ENCODE measurements at regions not wholly inside any gene's neighbourhood (a gene's known extent, or its start where the extent isn't known, plus 50 kb on each side); places are given as distances from the start of the nearest gene placed in this dataset.

GRCh38 chr5:145076040-145076439 is 759.1 kb downstream of the PRELID2 start:
- TF ChIP-seq CTCF (IDR thresholded peaks at IDR 0.05): no peak
- H3K27ac ChIP-seq: no peak overlapping the region
- no peak overlapping the region for H3K4me2 ChIP-seq (ENCODE audit: low read length)
- H3K4me1 ChIP-seq: no peaks in the 10 kb centered on the region
- no peak overlapping the region for H3K9ac ChIP-seq
- no peak overlapping the region for H2AFZ ChIP-seq
- no peaks in the 10 kb centered on the region for H3K9me3 ChIP-seq (ENCODE audit: control insufficient read depth, low read length)
- no peaks in the 10 kb centered on the region for H3K79me2 ChIP-seq
- H3K27me3 ChIP-seq (ENCODE audit: control insufficient read depth, insufficient read depth, low read length): no peaks in the 10 kb centered on the region
- H3K36me3 ChIP-seq (ENCODE audit: control insufficient read depth, insufficient read depth, low read length): no peaks in the 10 kb centered on the region
- no peak overlapping the region for H3K4me3 ChIP-seq (ENCODE audit: low read depth, low read length)

DNA sequence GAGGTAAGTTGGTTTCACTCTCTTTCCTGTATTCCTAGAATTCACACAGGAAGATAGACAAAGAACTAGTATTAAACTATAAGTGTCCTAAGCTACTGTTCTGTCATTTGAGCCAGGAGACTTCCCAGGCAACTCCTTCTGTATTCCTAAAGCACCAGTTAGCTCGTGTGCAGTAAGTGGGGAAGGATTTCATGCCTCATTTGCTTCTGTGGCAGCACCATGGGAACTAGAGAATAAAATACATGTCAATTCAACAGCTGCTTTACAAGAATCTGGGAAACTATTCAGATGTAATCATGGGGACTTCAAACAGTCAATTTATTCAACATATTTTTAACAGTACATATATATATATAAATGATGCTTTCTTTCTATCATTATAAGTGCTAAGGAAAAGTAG is 762.3 kb downstream of the PRELID2 start:
- no peaks in the 10 kb centered on the region for H3K36me3 ChIP-seq (ENCODE audit: control insufficient read depth, insufficient read depth, low read length)
- H3K27me3 ChIP-seq (ENCODE audit: control insufficient read depth, insufficient read depth, low read length): no peaks in the 10 kb centered on the region
- TF ChIP-seq CTCF (IDR thresholded peaks at IDR 0.05): no peak
- no peaks in the 10 kb centered on the region for H3K79me2 ChIP-seq
- no peak overlapping the region for H3K9ac ChIP-seq
- no peak overlapping the region for H3K27ac ChIP-seq
- H3K4me3 ChIP-seq (ENCODE audit: low read depth, low read length): no peak overlapping the region
- H3K9me3 ChIP-seq (ENCODE audit: control insufficient read depth, low read length): no peaks in the 10 kb centered on the region
- H2AFZ ChIP-seq: no peak overlapping the region
- H3K4me1 ChIP-seq: no peaks in the 10 kb centered on the region
- H3K4me2 ChIP-seq (ENCODE audit: low read length): no peak overlapping the region

DNA sequence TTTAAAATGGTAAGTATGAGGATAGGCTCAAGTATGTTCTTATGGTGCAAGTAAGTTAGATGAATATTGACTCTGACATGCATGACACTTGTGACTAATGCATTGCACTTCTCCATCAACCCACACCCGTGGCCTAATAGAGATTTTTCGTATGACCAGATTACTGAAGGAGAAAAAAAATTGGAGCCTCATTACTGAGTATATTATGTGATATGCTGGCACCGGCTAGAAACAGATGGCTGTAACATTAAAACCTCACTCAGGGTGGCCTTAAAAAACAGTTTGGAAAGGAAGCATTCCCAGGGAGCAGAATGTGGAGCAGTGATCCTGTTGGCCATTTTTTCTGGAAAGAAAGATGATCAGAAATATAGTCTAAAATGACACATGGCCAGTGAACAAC is 766.4 kb downstream of the PRELID2 start:
- Histone ChIP-seq H3K4me3 (ENCODE audit: low read depth, low read length) (no peak overlapping the region), H3K27me3 (ENCODE audit: control insufficient read depth, insufficient read depth, low read length) (no peaks in the 10 kb centered on the region), H3K36me3 (ENCODE audit: control insufficient read depth, insufficient read depth, low read length) (no peaks in the 10 kb centered on the region), H3K9ac (no peak overlapping the region), H3K79me2 (no peaks in the 10 kb centered on the region), H2AFZ (no peak overlapping the region), H3K4me2 (ENCODE audit: low read length) (no peak overlapping the region), H3K9me3 (ENCODE audit: control insufficient read depth, low read length) (no peaks in the 10 kb centered on the region), H3K4me1 (no peaks in the 10 kb centered on the region), H3K27ac (no peak overlapping the region)
- no peak for TF ChIP-seq CTCF (IDR thresholded peaks at IDR 0.05)

GRCh38 chr5:145062280-145063062 is 772.7 kb downstream of the PRELID2 start:
- Histone ChIP-seq H3K27ac (no peak overlapping the region), H3K9ac (no peak overlapping the region), H3K27me3 (ENCODE audit: control insufficient read depth, insufficient read depth, low read length) (no peaks in the 10 kb centered on the region), H3K9me3 (ENCODE audit: control insufficient read depth, low read length) (no peaks in the 10 kb centered on the region), H3K4me1 (no peaks in the 10 kb centered on the region), H3K4me2 (ENCODE audit: low read length) (no peak overlapping the region), H3K4me3 (ENCODE audit: low read depth, low read length) (no peak overlapping the region), H3K79me2 (no peaks in the 10 kb centered on the region), H3K36me3 (ENCODE audit: control insufficient read depth, insufficient read depth, low read length) (no peaks in the 10 kb centered on the region), H2AFZ (no peak overlapping the region)
- no peak for TF ChIP-seq CTCF (IDR thresholded peaks at IDR 0.05)

DNA sequence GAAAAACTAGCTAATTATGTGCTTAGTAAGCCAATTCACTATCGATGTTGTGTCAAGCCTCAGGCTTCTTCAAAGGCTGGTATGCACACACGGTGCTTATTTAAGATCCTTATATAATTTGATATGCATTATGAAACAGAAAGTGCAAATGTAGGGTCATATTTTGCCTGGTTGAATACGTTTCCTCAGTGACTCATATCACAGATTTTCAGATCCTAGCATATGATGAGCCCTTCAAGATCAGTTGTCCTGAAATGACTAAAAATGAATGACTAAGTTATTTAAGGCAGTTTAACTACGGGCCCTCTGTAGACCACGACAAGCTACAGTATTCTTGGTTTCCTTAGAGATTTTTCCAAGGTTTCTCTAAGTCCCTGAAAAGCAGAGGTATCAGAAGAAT is 778.3 kb downstream of the PRELID2 start:
- H3K27ac ChIP-seq: no peak overlapping the region
- H3K4me2 ChIP-seq (ENCODE audit: low read length): no peak overlapping the region
- no peaks in the 10 kb centered on the region for H3K9me3 ChIP-seq (ENCODE audit: control insufficient read depth, low read length)
- no peak overlapping the region for H2AFZ ChIP-seq
- no peaks in the 10 kb centered on the region for H3K36me3 ChIP-seq (ENCODE audit: control insufficient read depth, insufficient read depth, low read length)
- H3K9ac ChIP-seq: no peak overlapping the region
- no peaks in the 10 kb centered on the region for H3K4me1 ChIP-seq
- no peaks in the 10 kb centered on the region for H3K79me2 ChIP-seq
- H3K27me3 ChIP-seq (ENCODE audit: control insufficient read depth, insufficient read depth, low read length): no peaks in the 10 kb centered on the region
- H3K4me3 ChIP-seq (ENCODE audit: low read depth, low read length): no peak overlapping the region
- TF ChIP-seq CTCF (IDR thresholded peaks at IDR 0.05): no peak

All from parathyroid adenoma (tissue), 2 donors.